Loucy (cell line): ENCODE measurements at regions not wholly inside any gene's neighbourhood (a gene's known extent, or its start where the extent isn't known, plus 50 kb on each side); places are given as distances from the start of the nearest gene placed in this dataset.

Experiments used
- CTCF ChIP-seq: fragments of 200-600 bp; sonication (generic); conservative IDR thresholded peaks from 2 replicates; pipeline ENCODE4 v1.5.1; 2014; ENCODE audit warnings: mild to moderate bottlenecking, antibody characterized with exemption, low read length
- EZH2phosphoT487 ChIP-seq: fragments of 200-600 bp; IDR thresholded peaks from 2 replicates; pipeline ENCODE4 v1.6.1; 2018; ENCODE audit warnings: antibody characterized with exemption, mild to moderate bottlenecking, moderate library complexity, borderline replicate concordance

GRCh38 chr3:13163848-13164382 lies 90.7 kb upstream of the IQSEC1 start:
- TF ChIP-seq CTCF (no peak), EZH2phosphoT487 (no peak)
